IPS-18c (cell line): ENCODE measurements at regions not wholly inside any gene's neighbourhood (a gene's known extent, or its start where the extent isn't known, plus 50 kb on each side); places are given as distances from the start of the nearest gene placed in this dataset.

Source experiments
- H3K4me3 ChIP-seq: 2 replicates; pipeline ENCODE4 v1.7.0; 2013; ENCODE audit warnings: low read depth, mild to moderate bottlenecking, low read length, moderate library complexity; ENCODE audit not compliant: insufficient read depth
- H3K9me3 ChIP-seq: one replicate; pipeline ENCODE4 v1.6.1; 2013; ENCODE audit warnings: mild to moderate bottlenecking, low read length, moderate library complexity; ENCODE audit not compliant: control insufficient read depth, insufficient read depth

GRCh38 chr14:97851428-97851995, 1054.3 kb downstream of the VRK1 start:
- Histone ChIP-seq H3K4me3 (no peak overlapping the region), H3K9me3 (no peaks in the 10 kb centered on the region)

GRCh38 chr14:97854918-97855317, 1057.7 kb downstream of the VRK1 start:
- no peaks in the 10 kb centered on the region for H3K9me3 ChIP-seq

GRCh38 chr14:97866195-97866594, 1069.0 kb downstream of the VRK1 start:
- H3K9me3 ChIP-seq = no peaks in the 10 kb centered on the region
- H3K4me3 ChIP-seq = no peak overlapping the region

More at GRCh38 chr14:97854918-97855317, 1057.7 kb downstream of the VRK1 start:
- H3K4me3 ChIP-seq = no peak overlapping the region

- Histone ChIP-seq H3K9me3 (no peaks in the 10 kb centered on the region), H3K4me3 (no peak overlapping the region)
Observed at GRCh38 chr14:97866664-97867063, 1069.5 kb downstream of the VRK1 start.

GRCh38 chr14:97873291-97873690, 1076.1 kb downstream of the VRK1 start:
- Histone ChIP-seq H3K4me3 (no peak overlapping the region), H3K9me3 (no peaks in the 10 kb centered on the region)

GRCh38 chr14:97874394-97874793, 1077.2 kb downstream of the VRK1 start:
- no peak overlapping the region for H3K4me3 ChIP-seq
- no peaks in the 10 kb centered on the region for H3K9me3 ChIP-seq

GRCh38 chr14:97878206-97878605, 1081.0 kb downstream of the VRK1 start:
- no peak overlapping the region for H3K4me3 ChIP-seq
- H3K9me3 ChIP-seq = no peaks in the 10 kb centered on the region

- H3K4me3 ChIP-seq = no peak overlapping the region
- no peaks in the 10 kb centered on the region for H3K9me3 ChIP-seq
Observed at GRCh38 chr14:97878727-97879126, 1081.5 kb downstream of the VRK1 start.

GRCh38 chr14:97887690-97888089, 1090.5 kb downstream of the VRK1 start:
- H3K4me3 ChIP-seq = no peak overlapping the region
- H3K9me3 ChIP-seq = no peaks in the 10 kb centered on the region

- Histone ChIP-seq H3K9me3 (no peaks in the 10 kb centered on the region), H3K4me3 (no peak overlapping the region)
Observed at GRCh38 chr14:97888331-97888730, 1091.1 kb downstream of the VRK1 start.

GRCh38 chr14:97891515-97891914, 1094.3 kb downstream of the VRK1 start:
- Histone ChIP-seq H3K4me3 (no peak overlapping the region), H3K9me3 (no peaks in the 10 kb centered on the region)

- Histone ChIP-seq H3K9me3 (no peaks in the 10 kb centered on the region), H3K4me3 (no peak overlapping the region)
Observed at GRCh38 chr14:97894552-97894951, 1097.4 kb downstream of the VRK1 start.

- H3K9me3 ChIP-seq = no peaks in the 10 kb centered on the region
- H3K4me3 ChIP-seq = no peak overlapping the region
Observed at GRCh38 chr14:97900196-97900854, 1103.1 kb downstream of the VRK1 start.

GRCh38 chr14:97902630-97903029, 1105.4 kb downstream of the VRK1 start:
- Histone ChIP-seq H3K4me3 (no peak overlapping the region), H3K9me3 (no peaks in the 10 kb centered on the region)

GRCh38 chr14:97903821-97904220, 1106.6 kb downstream of the VRK1 start:
- no peak overlapping the region for H3K4me3 ChIP-seq

GRCh38 chr14:97912217-97912616, 1115.0 kb downstream of the VRK1 start:
- Histone ChIP-seq H3K9me3 (no peaks in the 10 kb centered on the region), H3K4me3 (no peak overlapping the region)

More at GRCh38 chr14:97903821-97904220, 1106.6 kb downstream of the VRK1 start:
- H3K9me3 ChIP-seq = no peaks in the 10 kb centered on the region

- no peaks in the 10 kb centered on the region for H3K9me3 ChIP-seq
- H3K4me3 ChIP-seq = no peak overlapping the region
Observed at GRCh38 chr14:97916100-97916499, 1118.9 kb downstream of the VRK1 start.

- Histone ChIP-seq H3K9me3 (no peaks in the 10 kb centered on the region), H3K4me3 (no peak overlapping the region)
Observed at GRCh38 chr14:97916669-97917568, 1119.7 kb downstream of the VRK1 start.
